WERI-Rb-1 (cell line): ENCODE measurements at regions not wholly inside any gene's neighbourhood (a gene's known extent, or its start where the extent isn't known, plus 50 kb on each side); places are given as distances from the start of the nearest gene placed in this dataset.

Experiments
- DNase-seq: peaks from one replicate; pipeline ENCODE4 v3.0.0-alpha.2; 2020
- H3K27ac ChIP-seq: fragments of 250-450 bp; sonication (Bioruptor Pico); 2 replicates; pipeline ENCODE4 v1.5.1; 2020; ENCODE audit warnings: mild to moderate bottlenecking, moderate library complexity
- H3K27me3 ChIP-seq: fragments of 250-450 bp; sonication (Bioruptor Pico); 2 replicates; pipeline ENCODE4 v1.5.1; 2021; ENCODE audit warnings: mild to moderate bottlenecking, low read depth, moderate library complexity; ENCODE audit not compliant: insufficient read depth, severe bottlenecking
- H3K36me3 ChIP-seq: fragments of 250-450 bp; sonication (Bioruptor Pico); 2 replicates; pipeline ENCODE4 v1.5.1; 2020; ENCODE audit warnings: mild to moderate bottlenecking, moderate library complexity
- H3K4me3 ChIP-seq: 2 replicates; pipeline ENCODE4 v1.5.1; 2011; ENCODE audit warnings: low read depth, mild to moderate bottlenecking, control low read depth, low read length
- H3K9me3 ChIP-seq: fragments of 250-450 bp; sonication (Bioruptor Pico); 2 replicates; pipeline ENCODE4 v1.5.1; 2021; ENCODE audit warnings: mild to moderate bottlenecking, moderate library complexity; ENCODE audit not compliant: severe bottlenecking
- TF ChIP-seq, protein P1 (sequence below): IDR thresholded peaks from 2 replicates; pipeline ENCODE4 v1.5.1; 2011; ENCODE audit warnings: low read depth, mild to moderate bottlenecking, control low read depth, inconsistent platforms, low read length

DNA sequence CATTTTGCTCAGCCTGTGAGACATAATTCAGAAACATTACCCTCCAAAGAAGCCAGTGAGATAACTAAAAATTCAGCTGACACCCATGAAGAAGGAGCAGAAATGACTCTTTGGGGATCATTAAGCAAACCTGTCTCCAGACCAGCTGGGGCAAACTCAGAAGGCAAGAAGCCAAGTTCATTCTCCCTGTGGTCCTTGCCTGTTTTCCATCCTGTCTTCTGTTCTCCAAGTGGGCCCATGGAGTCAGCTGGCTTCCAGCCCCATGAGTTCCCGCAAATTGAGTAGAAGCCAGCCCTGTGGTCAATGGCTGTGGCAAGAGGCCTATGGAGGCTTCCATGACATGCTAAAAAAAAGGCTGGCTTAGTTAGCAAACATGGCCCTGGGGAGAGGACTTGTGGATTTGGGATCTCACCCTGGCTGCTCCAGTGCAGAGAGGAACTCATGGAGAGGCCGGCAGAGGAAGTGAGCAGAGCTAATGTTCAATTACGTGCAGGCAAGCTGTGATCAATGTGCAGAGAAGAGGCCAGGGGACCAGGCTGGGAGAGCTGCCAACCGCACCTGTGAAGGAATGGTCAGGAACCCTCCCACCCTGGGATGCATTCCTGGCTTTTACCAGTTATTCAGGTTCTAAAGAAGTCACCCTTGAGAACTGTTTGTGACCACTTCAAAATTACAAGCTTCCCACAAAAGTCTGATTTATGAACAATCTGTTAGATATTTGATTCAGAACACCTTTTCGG is 229.1 kb downstream of the TSHZ3 start:
- no peak for DNase-seq
- TF ChIP-seq, protein P1, sequence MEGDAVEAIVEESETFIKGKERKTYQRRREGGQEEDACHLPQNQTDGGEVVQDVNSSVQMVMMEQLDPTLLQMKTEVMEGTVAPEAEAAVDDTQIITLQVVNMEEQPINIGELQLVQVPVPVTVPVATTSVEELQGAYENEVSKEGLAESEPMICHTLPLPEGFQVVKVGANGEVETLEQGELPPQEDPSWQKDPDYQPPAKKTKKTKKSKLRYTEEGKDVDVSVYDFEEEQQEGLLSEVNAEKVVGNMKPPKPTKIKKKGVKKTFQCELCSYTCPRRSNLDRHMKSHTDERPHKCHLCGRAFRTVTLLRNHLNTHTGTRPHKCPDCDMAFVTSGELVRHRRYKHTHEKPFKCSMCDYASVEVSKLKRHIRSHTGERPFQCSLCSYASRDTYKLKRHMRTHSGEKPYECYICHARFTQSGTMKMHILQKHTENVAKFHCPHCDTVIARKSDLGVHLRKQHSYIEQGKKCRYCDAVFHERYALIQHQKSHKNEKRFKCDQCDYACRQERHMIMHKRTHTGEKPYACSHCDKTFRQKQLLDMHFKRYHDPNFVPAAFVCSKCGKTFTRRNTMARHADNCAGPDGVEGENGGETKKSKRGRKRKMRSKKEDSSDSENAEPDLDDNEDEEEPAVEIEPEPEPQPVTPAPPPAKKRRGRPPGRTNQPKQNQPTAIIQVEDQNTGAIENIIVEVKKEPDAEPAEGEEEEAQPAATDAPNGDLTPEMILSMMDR: no peak
- H3K9me3 ChIP-seq: no peaks in the 10 kb centered on the region

DNA sequence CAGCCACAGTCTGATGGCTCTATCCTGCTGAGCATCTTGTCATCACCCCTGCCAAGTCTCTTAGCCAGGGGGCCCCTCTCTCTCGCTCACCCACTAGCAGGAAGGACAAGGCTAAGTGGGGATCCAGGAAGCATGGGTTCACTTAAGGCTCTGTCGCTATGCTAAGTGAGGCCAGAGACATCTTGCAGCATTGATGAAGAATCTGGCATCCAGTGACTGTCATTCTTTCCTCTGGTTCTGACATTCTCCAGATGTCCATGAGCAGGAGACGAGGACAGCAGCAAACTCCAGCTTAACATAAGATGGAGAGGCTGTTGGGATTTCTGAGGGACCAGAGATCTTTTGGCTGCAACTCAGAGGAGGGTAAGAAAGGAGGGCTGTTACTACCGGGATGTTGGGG is 230.2 kb downstream of the TSHZ3 start:
- Histone ChIP-seq H3K27ac (no peak overlapping the region), H3K27me3 (no peaks in the 10 kb centered on the region), H3K36me3 (no peaks in the 10 kb centered on the region), H3K9me3 (no peaks in the 10 kb centered on the region), H3K4me3 (no peak overlapping the region)
- TF ChIP-seq, protein P1: no peak
- no peak for DNase-seq

More for the DNA sequence above, 229.1 kb downstream of the TSHZ3 start:
- Histone ChIP-seq H3K27me3 (no peaks in the 10 kb centered on the region), H3K4me3 (no peak overlapping the region), H3K27ac (no peak overlapping the region), H3K36me3 (no peaks in the 10 kb centered on the region)

DNA sequence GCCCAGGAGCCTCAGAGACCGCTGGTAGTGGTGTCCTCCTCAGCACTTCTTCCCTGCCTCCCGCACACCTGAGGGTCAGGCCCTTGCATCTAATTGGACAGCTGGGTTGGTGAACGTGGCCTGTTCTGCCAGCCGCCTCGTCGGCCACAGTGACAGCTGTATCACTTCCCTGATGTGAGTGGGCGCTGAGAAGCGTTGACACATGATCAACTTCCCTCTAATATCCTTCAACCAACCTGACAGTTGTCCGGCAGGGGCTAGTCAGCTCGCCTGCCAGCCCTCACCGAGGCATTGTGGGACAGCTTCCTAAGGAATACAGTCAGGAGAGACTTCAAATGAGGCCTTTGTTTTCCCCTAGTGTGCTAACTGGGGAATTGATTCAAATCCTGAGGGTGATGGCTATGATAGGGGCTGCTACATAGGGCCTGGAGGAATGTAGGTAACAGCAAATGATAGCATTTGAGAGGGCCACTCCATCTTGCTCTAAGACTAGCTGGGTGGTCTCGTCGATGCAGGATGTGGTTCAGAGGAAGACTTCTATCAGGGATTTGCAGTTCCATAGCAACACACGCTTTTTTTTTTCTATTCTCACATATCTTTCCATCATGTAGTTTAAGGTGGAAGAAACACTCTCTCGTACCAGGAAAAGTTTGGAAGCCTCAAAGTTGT is 230.8 kb downstream of the TSHZ3 start:
- Histone ChIP-seq H3K27ac (no peak overlapping the region), H3K4me3 (no peak overlapping the region), H3K27me3 (no peaks in the 10 kb centered on the region), H3K36me3 (no peaks in the 10 kb centered on the region), H3K9me3 (no peaks in the 10 kb centered on the region)
- TF ChIP-seq, protein P1: no peak
- DNase-seq: no peak

DNA sequence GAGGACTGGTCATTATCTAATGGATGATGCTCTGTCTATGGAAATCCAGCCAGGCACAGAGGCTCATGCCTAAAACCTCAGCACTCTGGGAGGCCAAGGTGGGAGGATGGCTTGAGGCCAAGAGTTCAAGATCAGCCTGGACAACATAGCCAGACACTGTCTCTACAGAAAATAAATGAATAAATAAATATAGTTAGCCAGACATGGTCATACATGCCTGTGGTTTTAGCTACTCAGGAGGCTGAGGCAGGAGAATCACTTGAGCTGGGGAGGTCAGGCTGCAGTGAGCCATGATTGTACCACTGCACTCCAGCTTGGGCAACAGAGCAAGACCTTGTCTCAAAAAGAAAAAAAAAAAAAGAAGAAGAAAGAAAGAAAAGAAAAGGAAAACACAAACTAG is 234.7 kb downstream of the TSHZ3 start:
- Histone ChIP-seq H3K27me3 (no peaks in the 10 kb centered on the region), H3K36me3 (no peaks in the 10 kb centered on the region), H3K27ac (no peak overlapping the region), H3K9me3 (no peaks in the 10 kb centered on the region), H3K4me3 (no peak overlapping the region)
- DNase-seq: no peak
- TF ChIP-seq, protein P1: no peak

DNA sequence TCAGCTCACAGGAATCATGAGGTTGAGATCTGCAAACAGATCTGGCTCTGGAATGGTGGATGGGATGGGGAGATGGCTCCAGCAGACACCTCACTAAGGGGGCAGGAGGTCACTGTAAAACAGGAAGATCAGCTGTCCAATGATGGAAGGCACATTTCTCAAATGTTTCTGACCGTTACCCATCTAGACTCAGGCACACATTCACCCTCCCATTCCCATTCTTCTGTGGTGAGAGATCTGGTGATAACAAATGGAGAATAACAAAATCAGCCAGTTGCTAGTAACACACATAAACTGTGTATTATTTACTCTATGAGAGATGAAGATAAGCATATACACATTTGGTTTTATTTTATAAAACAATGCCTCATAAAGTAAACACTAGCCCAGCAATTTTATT is 235.9 kb downstream of the TSHZ3 start:
- no peaks in the 10 kb centered on the region for H3K9me3 ChIP-seq
- no peaks in the 10 kb centered on the region for H3K27me3 ChIP-seq
- DNase-seq: no peak
- H3K27ac ChIP-seq: no peak overlapping the region
- no peak overlapping the region for H3K4me3 ChIP-seq
- H3K36me3 ChIP-seq: no peaks in the 10 kb centered on the region
- TF ChIP-seq, protein P1: no peak
